ENCODE measurements at regions not wholly inside any gene's neighbourhood (a gene's known extent, or its start where the extent isn't known, plus 50 kb on each side); places are given as distances from the start of the nearest gene placed in this dataset.

GRCh38 chr3:34421762-34422161, 623.3 kb downstream of the PDCD6IP start:
- no peak overlapping the region for H3K4me3 ChIP-seq (ENCODE audit: low read depth, low read length)
- DNase-seq (ENCODE audit: low read depth): no peak
- no peak for TF ChIP-seq CTCF (IDR thresholded peaks at IDR 0.05; ENCODE audit: low read depth, low read length, missing control alignments)

GRCh38 chr3:34439796-34440195, 641.4 kb downstream of the PDCD6IP start:
- H3K4me3 ChIP-seq (ENCODE audit: low read depth, low read length): no peak overlapping the region
- no peak for DNase-seq (ENCODE audit: low read depth)
- no peak for TF ChIP-seq CTCF (IDR thresholded peaks at IDR 0.05; ENCODE audit: low read depth, low read length, missing control alignments)

- H3K4me3 ChIP-seq (ENCODE audit: low read depth, low read length): no peak overlapping the region
- DNase-seq (ENCODE audit: low read depth): no peak
- no peak for TF ChIP-seq CTCF (IDR thresholded peaks at IDR 0.05; ENCODE audit: low read depth, low read length, missing control alignments)
Observed at GRCh38 chr3:34444137-34444536, 645.7 kb downstream of the PDCD6IP start.

GRCh38 chr3:34449305-34449704, 650.9 kb downstream of the PDCD6IP start:
- no peak overlapping the region for H3K4me3 ChIP-seq (ENCODE audit: low read depth, low read length)
- TF ChIP-seq CTCF (IDR thresholded peaks at IDR 0.05; ENCODE audit: low read depth, low read length, missing control alignments): no peak
- no peak for DNase-seq (ENCODE audit: low read depth)

GRCh38 chr3:34463414-34463813, 665.0 kb downstream of the PDCD6IP start:
- TF ChIP-seq CTCF (IDR thresholded peaks at IDR 0.05; ENCODE audit: low read depth, low read length, missing control alignments): no peak
- no peak overlapping the region for H3K4me3 ChIP-seq (ENCODE audit: low read depth, low read length)
- DNase-seq (ENCODE audit: low read depth): no peak

- no peak overlapping the region for H3K4me3 ChIP-seq (ENCODE audit: low read depth, low read length)
- TF ChIP-seq CTCF (IDR thresholded peaks at IDR 0.05; ENCODE audit: low read depth, low read length, missing control alignments): no peak
- DNase-seq (ENCODE audit: low read depth): no peak
Observed at GRCh38 chr3:34464646-34465045, 666.2 kb downstream of the PDCD6IP start.

- no peak for TF ChIP-seq CTCF (IDR thresholded peaks at IDR 0.05; ENCODE audit: low read depth, low read length, missing control alignments)
- no peak for DNase-seq (ENCODE audit: low read depth)
Observed at GRCh38 chr3:34475851-34476250, 677.4 kb downstream of the PDCD6IP start.

More at GRCh38 chr3:34475851-34476250, 677.4 kb downstream of the PDCD6IP start:
- H3K4me3 ChIP-seq (ENCODE audit: low read depth, low read length): no peak overlapping the region

Data from GM12864 (cell line).